ENCODE measurements at regions not wholly inside any gene's neighbourhood (a gene's known extent, or its start where the extent isn't known, plus 50 kb on each side); places are given as distances from the start of the nearest gene placed in this dataset.

- TF ChIP-seq CTCF (IDR thresholded peaks at IDR 0.05; ENCODE audit: insufficient read depth, low read length, poor library complexity, severe bottlenecking) (no peak), EZH2phosphoT487 (conservative IDR thresholded peaks at IDR 0.05; ENCODE audit: low read length) (no peak)
Measured at GRCh38 chr2:13137679-13138078, 420.9 kb downstream of the TRIB2 start.
